Transverse colon (tissue), 4 donors: ENCODE measurements at regions not wholly inside any gene's neighbourhood (a gene's known extent, or its start where the extent isn't known, plus 50 kb on each side); places are given as distances from the start of the nearest gene placed in this dataset.

Source experiments
- DNase-seq: peaks from one replicate; pipeline ENCODE4 v3.0.0-alpha.2; 2019
- H3K27ac ChIP-seq, 4 donors: fragments of 200-600 bp; sonication (generic); 2 replicates each; pipeline ENCODE4 v1.5.1; 2016 to 2018; ENCODE audit warnings: inconsistent platforms in 4 of 4
- H3K27me3 ChIP-seq: fragments of 200-600 bp; sonication (generic); 2 replicates; pipeline ENCODE4 v1.5.1; 2017; ENCODE audit warnings: inconsistent platforms
- H3K36me3 ChIP-seq, 4 donors: fragments of 200-600 bp; sonication (generic); 2 replicates each; pipeline ENCODE4 v1.5.1; 2017 to 2019; ENCODE audit warnings: inconsistent platforms in 4 of 4
- H3K4me1 ChIP-seq, 4 donors: fragments of 200-600 bp; sonication (generic); 2 replicates each; pipeline ENCODE4 v1.5.1; 2017 to 2020; ENCODE audit warnings: inconsistent platforms in 4 of 4
- H3K4me3 ChIP-seq, 4 donors: fragments of 200-600 bp; sonication (generic); 1 replicate in 1 of 4; 2 replicates in 3 of 4; pipeline versions ENCODE4 v1.5.1 to v1.6.1; 2017 to 2019; ENCODE audit warnings: inconsistent platforms in 4 of 4
- H3K9me3 ChIP-seq, 2 donors: fragments of 200-600 bp; sonication (generic); 2 replicates each; pipeline ENCODE4 v1.5.1; 2017 to 2019; ENCODE audit warnings: inconsistent platforms in 2 of 2
- EP300 ChIP-seq: sonication (generic); formaldehyde crosslinking; IDR thresholded peaks from one replicate; pipeline ENCODE4 v1.6.1; 2017; ENCODE audit warnings: antibody characterized with exemption, low read depth
- POLR2A ChIP-seq: fragments of 450-650 bp; IDR thresholded peaks from one replicate; pipeline ENCODE4 v1.6.1; 2016; ENCODE audit warnings: antibody characterized with exemption, mild to moderate bottlenecking, moderate library complexity
- POLR2AphosphoS5 ChIP-seq, 3 donors: sonication (generic); formaldehyde crosslinking; IDR thresholded peaks; one replicate each; pipeline ENCODE4 v1.6.1; 2016; ENCODE audit warnings: antibody characterized with exemption in 3 of 3
- WGBS, 2 donors: methylation state at CpG; one replicate each; pipeline ENCODE4 v1.1.5; 2018; ENCODE audit warnings: low coverage in 1 of 2; 5-methylcytosine and 5-hydroxymethylcytosine counted together
- in situ Hi-C, 4 donors: fragments of 200-750 bp; cut with MboI; loops; one replicate each; pipeline versions ENCODE4 v1.15.0 to v1.15.1; 2017; ENCODE audit warnings: low sequenced_read_pairs in 3 of 4, low pct_ligation_motif_present in 1 of 4, low pct_unique_long_range_greater_than_20kb in 1 of 4
- intact Hi-C: fragments of 100-400 bp; cut with DNase I; formaldehyde crosslinking; loops from one replicate; pipeline ENCODE4 v1.15.1; 2023; ENCODE audit warnings: low total_unique reads
- TF ChIP-seq, protein P1 (sequence below), 5 experiments: fragments of 200-600 bp in 3 of 5; fragments of 450-650 bp in 2 of 5; sonication (generic) in 3 of 5; IDR thresholded peaks; 1 replicate in 2 of 5; 2 replicates in 3 of 5; pipeline ENCODE4 v1.5.1; 2016 to 2017; ENCODE audit warnings: antibody characterized with exemption in 5 of 5, inconsistent platforms in 3 of 5, mild to moderate bottlenecking in 2 of 5, moderate library complexity in 1 of 5

DNA sequence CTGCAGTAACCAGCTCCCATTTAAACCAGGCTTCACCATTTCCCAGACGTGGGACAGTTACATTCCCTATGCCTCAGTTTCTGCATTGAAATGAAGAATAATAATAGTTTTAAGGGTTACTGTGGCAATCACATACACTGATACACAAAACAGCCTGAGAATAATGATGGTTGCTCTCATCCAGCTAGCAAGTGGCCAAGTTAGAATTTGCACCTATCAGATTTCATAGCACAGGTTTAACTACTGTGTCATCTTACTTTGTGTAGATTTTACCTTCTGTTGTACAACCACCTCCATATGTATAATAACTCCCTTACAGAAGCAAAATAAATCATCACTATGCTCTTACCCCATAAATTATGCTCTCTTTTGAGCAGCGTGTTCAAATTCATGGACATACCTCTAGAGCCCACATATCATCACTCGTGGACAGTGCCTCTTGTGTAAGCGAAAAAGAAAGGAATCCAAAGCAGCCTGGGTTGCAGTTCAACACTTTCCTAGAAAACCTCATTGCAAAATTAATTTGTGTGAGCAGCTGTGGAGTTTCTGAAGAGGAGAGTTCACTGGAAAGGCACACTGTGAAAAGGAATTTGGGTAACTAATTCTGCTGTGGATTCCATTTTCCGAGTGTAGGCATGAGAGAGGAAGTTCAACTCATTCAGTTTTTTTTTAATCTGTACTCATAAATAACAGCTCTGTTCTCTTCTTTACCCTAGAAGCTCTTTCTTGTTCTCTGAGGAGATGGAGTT is 492.5 kb downstream of the ARL4A start:
- DNase-seq = no peak
- Histone ChIP-seq H3K27me3 (no peaks in the 10 kb centered on the region), H3K9me3 (no peaks in the 10 kb centered on the region), H3K4me1 (no peaks in the 10 kb centered on the region), H3K27ac (no peak overlapping the region), H3K36me3 (no peaks in the 10 kb centered on the region), H3K4me3 (no peak overlapping the region)
- 57 to 58% methylated on average over 4 to 5 of the region's 5 CpGs for WGBS, 2 donors
- in situ Hi-C loops = no loop called here
- intact Hi-C loops = no loop called here
- TF ChIP-seq POLR2AphosphoS5 (IDR thresholded peaks at IDR 0.05) = no peak
- TF ChIP-seq EP300 = no peak
- TF ChIP-seq, protein P1, sequence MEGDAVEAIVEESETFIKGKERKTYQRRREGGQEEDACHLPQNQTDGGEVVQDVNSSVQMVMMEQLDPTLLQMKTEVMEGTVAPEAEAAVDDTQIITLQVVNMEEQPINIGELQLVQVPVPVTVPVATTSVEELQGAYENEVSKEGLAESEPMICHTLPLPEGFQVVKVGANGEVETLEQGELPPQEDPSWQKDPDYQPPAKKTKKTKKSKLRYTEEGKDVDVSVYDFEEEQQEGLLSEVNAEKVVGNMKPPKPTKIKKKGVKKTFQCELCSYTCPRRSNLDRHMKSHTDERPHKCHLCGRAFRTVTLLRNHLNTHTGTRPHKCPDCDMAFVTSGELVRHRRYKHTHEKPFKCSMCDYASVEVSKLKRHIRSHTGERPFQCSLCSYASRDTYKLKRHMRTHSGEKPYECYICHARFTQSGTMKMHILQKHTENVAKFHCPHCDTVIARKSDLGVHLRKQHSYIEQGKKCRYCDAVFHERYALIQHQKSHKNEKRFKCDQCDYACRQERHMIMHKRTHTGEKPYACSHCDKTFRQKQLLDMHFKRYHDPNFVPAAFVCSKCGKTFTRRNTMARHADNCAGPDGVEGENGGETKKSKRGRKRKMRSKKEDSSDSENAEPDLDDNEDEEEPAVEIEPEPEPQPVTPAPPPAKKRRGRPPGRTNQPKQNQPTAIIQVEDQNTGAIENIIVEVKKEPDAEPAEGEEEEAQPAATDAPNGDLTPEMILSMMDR (IDR thresholded peaks at IDR 0.05) = no peak
- TF ChIP-seq POLR2A = no peak

DNA sequence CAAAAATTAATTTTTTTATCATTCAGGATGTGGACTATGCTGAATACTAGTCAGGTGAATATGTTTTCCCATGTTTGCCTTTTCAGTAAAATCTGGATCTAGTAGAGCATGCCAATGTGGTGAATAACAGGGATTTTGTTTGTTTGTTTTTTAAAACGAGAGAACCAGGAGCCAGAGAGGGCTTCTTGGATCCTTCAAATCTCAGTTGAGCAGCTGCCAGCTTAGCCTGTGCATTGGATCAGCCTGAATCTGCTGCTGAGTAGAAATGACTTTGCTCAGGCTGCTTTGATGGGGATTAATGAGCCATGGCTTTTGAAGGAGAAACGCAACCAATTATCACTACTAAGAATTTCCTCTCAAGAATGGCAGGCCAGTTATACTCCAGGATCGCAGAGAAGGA is 493.8 kb downstream of the ARL4A start:
- Histone ChIP-seq H3K36me3 (no peaks in the 10 kb centered on the region), H3K9me3 (no peaks in the 10 kb centered on the region), H3K27me3 (no peaks in the 10 kb centered on the region), H3K4me1 (no peaks in the 10 kb centered on the region), H3K4me3 (no peak overlapping the region), H3K27ac (no peak overlapping the region)
- DNase-seq = no peak
- intact Hi-C loops = no loop called here
- WGBS, 2 donors = 50% methylated on average over 3 of the region's 3 CpGs; no CpG with 5 or more reads in 1 of the 2 donors
- TF ChIP-seq POLR2AphosphoS5 (IDR thresholded peaks at IDR 0.05) (no peak), POLR2A (no peak), EP300 (no peak)
- TF ChIP-seq, protein P1 (IDR thresholded peaks at IDR 0.05) = no peak
- in situ Hi-C loops = no loop called here

DNA sequence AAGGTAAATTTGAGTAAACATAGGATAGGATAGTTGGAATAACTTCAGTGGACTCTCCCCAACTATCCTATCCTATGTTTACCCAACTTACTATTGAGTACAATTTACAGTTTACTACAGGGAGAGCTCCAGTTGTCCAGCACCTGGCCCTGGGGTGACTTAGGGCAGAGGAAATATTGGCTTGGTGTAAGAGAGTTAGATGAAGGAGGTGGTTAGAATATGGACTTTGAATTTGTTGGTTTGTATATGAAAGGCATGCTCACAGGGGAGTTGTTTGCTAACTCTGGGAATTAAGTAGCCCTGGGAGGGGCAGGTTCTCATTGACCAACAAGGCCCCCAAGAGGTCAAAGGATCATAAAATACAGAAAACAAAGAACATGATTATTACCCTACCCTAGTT is 497.7 kb downstream of the ARL4A start:
- no peak for DNase-seq
- in situ Hi-C loops = no loop called here

DNA sequence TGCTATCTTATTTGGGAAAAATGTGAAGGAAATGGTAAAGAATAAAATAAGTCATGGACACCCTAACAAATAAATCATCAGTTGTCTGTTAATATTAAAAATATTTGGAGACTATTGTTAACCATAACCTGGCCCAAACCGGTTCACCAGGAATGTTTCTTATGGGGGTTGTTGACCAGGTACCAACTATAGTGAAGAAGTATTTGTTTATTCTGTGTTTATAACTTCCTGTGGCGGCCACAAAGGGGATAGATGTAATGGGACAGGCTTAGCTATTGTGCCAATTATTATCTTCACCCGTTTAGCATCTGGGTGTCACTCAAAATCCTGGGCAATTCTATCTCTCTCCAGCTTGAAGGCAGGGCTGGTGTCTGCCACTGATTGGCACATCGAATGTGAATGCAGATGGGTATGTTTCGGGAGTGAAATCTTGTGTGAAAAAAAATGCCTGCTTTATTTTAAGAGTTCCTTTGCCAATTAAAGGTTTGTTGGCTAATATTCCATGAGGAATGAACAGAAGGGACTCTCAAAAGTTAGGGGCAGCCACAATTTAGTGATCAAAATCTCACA is 500.9 kb downstream of the ARL4A start:
- Histone ChIP-seq H3K9me3 (no peaks in the 10 kb centered on the region), H3K36me3 (no peaks in the 10 kb centered on the region), H3K27me3 (no peaks in the 10 kb centered on the region), H3K4me3 (no peak overlapping the region), H3K4me1 (no peaks in the 10 kb centered on the region), H3K27ac (no peak overlapping the region)
- TF ChIP-seq EP300 (no peak), POLR2A (no peak), POLR2AphosphoS5 (IDR thresholded peaks at IDR 0.05) (no peak)
- TF ChIP-seq, protein P1 (IDR thresholded peaks at IDR 0.05) = no peak
- DNase-seq = no peak
- intact Hi-C loops (no loop called here), in situ Hi-C loops (no loop called here)
- 62 to 75% methylated on average over 3 to 5 of the region's 5 CpGs for WGBS, 2 donors

More for the DNA sequence above, 497.7 kb downstream of the ARL4A start:
- TF ChIP-seq POLR2A (no peak), EP300 (no peak), POLR2AphosphoS5 (IDR thresholded peaks at IDR 0.05) (no peak)
- TF ChIP-seq, protein P1 (IDR thresholded peaks at IDR 0.05) = no peak
- H3K9me3 ChIP-seq = no peaks in the 10 kb centered on the region
- H3K4me1 ChIP-seq = no peaks in the 10 kb centered on the region
- H3K27ac ChIP-seq = no peak overlapping the region
- intact Hi-C loops = no loop called here
- H3K4me3 ChIP-seq = no peak overlapping the region
- H3K27me3 ChIP-seq = no peaks in the 10 kb centered on the region
- H3K36me3 ChIP-seq = no peaks in the 10 kb centered on the region
